Pons (tissue), 1 donor: ENCODE measurements at regions not wholly inside any gene's neighbourhood (a gene's known extent, or its start where the extent isn't known, plus 50 kb on each side); places are given as distances from the start of the nearest gene placed in this dataset.
"Not testable (repeated sequence)": the region's sequence is repeated elsewhere in the genome, so short reads cannot be mapped to it uniquely, and the experiment has no call there.

Experiments
- DNase-seq: peaks from one replicate; pipeline ENCODE4 v3.0.0-alpha.2; 2016; ENCODE audit warnings: low spot score

DNA sequence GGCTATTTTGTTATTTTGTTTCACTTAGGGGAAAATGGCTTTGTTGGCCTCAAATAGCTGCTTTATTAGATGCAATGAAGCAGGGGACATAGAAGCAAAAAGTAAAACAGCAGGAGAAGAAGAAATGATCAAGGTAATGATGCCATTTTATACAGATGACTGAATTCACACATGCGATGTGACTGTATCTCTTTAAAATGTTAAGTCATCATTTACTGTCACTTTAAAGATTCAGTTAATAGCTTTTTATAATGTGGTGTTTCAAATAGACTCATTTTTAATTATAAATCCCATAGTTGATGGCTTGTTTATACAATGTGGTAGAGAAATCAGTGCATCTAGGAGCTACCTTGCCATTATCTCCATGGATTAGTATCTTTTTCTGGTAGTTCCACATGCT lies 863.9 kb upstream of the DEFB115 start:
- DNase-seq = not testable (repeated sequence)

DNA sequence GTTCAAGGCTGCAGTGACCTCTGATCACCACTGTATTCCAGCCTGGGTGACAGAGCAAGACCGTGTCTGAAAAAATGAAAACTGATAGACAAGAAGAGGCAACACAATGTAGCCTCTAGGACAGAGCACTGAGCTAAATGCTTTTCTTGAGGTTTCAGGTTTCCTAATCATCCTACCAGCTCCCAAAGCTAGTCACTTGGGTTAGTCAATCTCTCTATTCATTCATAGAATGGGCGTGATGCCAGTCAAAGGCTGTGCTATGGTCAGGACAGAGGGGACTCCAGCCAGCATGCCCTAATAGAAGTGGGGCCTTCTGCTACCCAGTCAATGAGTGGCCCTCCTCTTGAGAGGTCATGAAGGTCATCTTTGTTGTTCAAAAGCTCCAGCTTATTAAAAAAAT lies 860.4 kb upstream of the DEFB115 start:
- not testable (repeated sequence) for DNase-seq

DNA sequence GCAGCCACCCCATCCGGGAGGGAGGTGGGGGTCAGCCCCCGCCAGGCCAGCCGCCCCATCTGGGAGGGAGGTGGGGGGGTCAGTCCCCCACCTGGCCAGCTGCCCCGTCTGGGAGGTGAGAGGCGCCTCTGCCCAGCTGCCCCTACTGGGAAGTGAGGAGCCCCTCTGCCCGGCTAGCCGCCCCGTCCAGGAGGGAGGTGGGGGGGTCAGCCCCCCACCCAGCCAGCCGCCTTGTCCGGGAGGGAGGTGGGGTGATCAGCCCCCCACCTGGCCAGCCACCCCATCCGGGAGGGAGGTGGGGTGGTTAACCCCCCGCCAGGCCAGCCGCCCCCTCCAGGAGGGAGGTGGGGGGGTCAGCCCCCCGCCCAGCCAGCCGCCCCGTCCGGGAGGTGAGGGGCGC lies 852.4 kb upstream of the DEFB115 start:
- not testable (repeated sequence) for DNase-seq

DNA sequence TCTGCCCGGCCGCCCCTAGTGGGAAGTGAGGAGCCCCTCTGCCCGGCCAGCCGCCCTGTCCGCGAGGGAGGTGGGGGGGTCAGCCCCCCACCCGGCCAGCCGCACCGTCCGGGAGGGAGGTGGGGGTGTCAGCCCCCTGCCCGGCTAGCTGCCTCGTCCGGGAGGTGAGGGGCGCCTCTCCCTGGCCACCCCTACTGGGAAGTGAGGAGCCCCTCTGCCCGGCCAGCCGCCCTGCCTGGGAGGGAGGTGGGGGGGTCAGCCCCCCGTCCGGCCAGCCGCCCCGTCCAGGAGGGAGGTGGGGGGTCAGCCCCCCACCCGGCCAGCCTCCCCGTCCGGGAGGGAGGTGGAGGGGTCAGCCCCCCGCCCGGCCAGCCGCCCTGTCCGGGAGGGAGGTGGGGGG lies 851.9 kb upstream of the DEFB115 start:
- DNase-seq = not testable (repeated sequence)

DNA sequence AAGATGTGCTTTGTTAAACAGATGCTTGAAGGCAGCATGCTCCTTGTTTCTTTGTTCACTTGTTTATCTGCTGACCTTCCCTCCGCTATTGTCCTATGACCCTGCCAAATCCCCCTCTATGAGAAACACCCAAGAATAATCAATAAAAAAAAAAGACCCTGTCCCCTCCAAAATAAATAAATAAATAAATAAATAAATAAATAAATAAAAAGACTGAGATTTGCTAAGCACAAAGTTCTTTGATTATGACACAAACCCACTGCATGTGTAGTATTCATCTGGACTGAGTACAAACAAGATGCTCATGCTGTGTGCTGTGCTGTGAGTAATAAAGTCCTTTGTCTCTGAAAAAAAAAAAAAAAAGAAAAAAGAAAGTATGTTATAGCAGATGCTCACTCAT lies 851.1 kb upstream of the DEFB115 start:
- not testable (repeated sequence) for DNase-seq

DNA sequence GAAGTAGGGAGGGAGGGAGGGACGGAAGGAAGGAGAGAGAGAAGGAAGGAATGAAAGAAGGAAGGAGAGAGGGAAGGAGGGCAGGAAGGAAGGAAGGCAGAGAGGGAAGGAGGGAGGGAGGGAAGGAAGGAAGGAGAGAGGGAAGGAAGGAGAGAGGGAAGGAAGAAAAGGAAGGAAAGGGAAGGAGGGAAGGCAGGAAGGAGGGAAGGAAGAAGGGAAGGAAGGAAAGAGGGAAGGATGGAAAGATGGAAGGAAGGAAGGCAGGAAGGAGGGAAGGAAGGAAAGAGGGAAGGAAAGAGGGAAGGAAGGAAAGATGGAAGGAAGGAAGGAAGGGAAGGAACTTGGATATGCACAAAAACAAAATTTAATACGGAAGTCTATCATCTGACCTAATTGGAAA lies 844.5 kb upstream of the DEFB115 start:
- DNase-seq = no peak

DNA sequence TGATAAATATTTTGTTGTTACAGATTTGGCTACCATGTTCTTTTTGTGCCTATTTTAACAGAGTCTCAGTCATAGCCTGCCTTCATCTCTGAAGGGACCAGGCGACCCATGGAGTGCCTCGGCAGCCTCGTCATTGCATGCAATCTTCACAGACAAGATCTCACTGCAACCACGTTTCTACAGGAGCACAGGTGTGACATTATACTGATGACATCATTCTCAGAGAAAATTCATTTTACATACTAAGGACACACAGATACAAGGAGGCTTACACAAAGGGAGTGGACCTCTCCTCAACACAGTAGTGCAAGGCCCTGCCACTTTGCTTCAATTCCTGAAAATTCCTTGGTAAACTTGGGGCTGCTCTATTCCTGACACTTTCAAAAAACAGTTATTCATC lies 840.1 kb upstream of the DEFB115 start:
- DNase-seq = not testable (repeated sequence)

DNA sequence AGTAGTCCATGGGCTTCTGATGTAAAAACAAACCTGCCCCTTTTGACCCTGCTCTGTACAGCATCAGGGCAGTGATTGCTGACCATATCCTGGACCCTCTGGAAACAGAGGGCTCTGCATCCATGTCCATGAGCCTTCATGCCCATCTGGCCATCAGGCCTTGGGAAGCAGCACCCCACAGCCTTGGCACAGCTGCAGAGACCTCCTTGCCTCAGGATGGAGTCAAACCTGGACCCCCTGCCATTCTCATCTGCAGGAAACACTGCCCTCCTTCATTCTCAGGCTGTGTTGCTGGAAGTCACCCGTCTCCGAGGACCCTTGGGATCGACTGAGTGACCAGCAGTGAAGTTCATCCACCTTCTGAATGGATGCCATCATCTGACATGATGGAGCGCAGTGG lies 839.1 kb upstream of the DEFB115 start:
- DNase-seq = not testable (repeated sequence)

DNA sequence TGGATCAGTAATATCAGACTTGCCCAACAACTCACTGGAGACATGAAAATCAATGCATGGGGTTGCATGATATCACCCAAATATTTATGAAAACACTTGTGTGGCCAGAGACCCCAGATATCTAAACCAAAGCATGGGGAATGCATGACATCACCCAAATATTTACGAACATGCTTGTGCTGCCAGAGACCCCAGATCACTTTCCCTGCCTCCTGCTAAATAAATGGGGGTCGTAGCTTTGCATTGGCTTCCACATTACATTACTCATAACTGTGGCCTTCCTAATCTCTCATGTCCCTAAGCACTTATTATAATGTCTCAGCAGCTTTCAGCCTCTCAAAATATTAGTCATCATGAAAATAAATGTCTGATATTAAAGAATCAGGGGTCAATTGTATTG lies 838.0 kb upstream of the DEFB115 start:
- DNase-seq = no peak

DNA sequence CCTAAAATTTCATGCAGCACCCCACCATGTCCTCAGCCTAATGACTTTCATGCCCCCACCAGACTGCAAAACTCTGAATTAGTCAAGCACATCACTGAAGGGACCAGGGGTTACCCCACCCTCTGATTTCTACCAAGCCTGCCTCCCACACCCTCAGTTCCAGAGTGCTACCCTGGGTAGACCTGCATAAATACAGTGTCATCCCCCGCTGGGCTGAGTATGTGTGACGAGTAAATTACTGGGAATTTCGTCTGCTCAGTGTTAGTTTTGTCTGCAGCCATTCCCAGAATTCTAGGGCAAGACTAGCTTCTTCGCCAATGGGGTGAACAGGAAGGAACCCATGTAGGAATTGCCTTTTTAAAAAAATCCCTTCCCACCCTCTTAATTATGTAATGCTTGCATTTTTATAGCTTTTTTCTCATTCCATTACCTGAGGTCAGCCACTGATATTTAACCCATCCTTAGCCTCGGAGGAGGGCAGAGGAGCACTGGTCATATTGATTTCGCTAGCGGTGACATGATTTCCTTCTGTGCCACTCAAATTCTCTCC lies 837.5 kb upstream of the DEFB115 start:
- DNase-seq = not testable (repeated sequence)
